ENCODE measurements at regions not wholly inside any gene's neighbourhood (a gene's known extent, or its start where the extent isn't known, plus 50 kb on each side); places are given as distances from the start of the nearest gene placed in this dataset.

DNA sequence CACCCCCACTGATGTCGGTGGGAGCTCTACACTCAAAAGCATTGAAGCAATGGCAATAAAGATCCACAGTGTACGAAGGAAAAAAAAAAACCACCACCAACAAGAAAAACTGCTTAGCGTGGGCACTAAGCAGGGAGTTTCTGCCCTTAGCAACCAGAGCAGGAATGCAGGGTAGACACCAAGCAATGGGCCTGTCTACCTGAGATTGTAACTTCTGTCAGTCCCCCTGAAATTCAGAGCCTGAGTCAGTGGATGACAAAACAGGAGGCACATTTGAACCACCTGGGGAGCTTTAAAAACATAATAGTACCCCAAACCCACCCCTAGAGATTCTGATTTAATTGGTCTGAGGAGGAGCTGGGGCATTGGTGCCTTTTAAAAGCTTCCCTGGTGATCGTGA lies 275.2 kb downstream of the SATB1 start:
- TF ChIP-seq, protein P1, sequence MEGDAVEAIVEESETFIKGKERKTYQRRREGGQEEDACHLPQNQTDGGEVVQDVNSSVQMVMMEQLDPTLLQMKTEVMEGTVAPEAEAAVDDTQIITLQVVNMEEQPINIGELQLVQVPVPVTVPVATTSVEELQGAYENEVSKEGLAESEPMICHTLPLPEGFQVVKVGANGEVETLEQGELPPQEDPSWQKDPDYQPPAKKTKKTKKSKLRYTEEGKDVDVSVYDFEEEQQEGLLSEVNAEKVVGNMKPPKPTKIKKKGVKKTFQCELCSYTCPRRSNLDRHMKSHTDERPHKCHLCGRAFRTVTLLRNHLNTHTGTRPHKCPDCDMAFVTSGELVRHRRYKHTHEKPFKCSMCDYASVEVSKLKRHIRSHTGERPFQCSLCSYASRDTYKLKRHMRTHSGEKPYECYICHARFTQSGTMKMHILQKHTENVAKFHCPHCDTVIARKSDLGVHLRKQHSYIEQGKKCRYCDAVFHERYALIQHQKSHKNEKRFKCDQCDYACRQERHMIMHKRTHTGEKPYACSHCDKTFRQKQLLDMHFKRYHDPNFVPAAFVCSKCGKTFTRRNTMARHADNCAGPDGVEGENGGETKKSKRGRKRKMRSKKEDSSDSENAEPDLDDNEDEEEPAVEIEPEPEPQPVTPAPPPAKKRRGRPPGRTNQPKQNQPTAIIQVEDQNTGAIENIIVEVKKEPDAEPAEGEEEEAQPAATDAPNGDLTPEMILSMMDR (IDR thresholded peaks at IDR 0.05): no peak
- H3K36me3 ChIP-seq: no peaks in the 10 kb centered on the region

DNA sequence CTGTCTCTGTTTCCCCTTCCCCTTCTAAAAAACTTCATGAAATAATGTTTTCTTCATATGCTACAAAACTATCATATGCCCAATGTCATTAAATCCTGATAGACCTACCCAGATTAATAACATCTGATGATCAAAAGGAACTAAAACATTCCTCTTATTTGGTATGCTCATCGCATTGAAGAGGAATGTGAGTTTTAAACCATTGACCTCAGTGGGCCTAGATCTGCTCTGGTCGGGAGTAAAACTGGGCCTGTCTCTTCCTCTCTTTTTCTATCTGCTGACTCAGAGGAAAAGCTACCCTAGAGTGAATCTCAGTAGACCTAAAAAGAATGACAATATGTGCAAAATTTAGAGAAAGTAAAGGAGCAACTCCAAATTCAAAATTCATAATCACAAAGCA lies 275.8 kb downstream of the SATB1 start:
- no peak overlapping the region for H3K9ac ChIP-seq (ENCODE audit: low read depth in 2 of 2, low read length in 2 of 2)
- DNase-seq: no peak
- intact Hi-C loops (cut with DNase I): no loop called here
- no peaks in the 10 kb centered on the region for H3K4me1 ChIP-seq
- no peaks in the 10 kb centered on the region for H3K9me3 ChIP-seq
- no peak overlapping the region for H3K4me3 ChIP-seq
- TF ChIP-seq, protein P1 (IDR thresholded peaks at IDR 0.05): no peak
- no peaks in the 10 kb centered on the region for H3K27me3 ChIP-seq
- H3K36me3 ChIP-seq: no peaks in the 10 kb centered on the region
- no peak overlapping the region for H3K27ac ChIP-seq

More for the DNA sequence above, 275.2 kb downstream of the SATB1 start:
- intact Hi-C loops (cut with DNase I): no loop called here
- Histone ChIP-seq H3K4me1 (no peaks in the 10 kb centered on the region), H3K27ac (no peak overlapping the region), H3K27me3 (no peaks in the 10 kb centered on the region), H3K4me3 (no peak overlapping the region), H3K9me3 (no peaks in the 10 kb centered on the region), H3K9ac (ENCODE audit: low read depth in 2 of 2, low read length in 2 of 2) (no peak overlapping the region)
- DNase-seq: no peak

DNA sequence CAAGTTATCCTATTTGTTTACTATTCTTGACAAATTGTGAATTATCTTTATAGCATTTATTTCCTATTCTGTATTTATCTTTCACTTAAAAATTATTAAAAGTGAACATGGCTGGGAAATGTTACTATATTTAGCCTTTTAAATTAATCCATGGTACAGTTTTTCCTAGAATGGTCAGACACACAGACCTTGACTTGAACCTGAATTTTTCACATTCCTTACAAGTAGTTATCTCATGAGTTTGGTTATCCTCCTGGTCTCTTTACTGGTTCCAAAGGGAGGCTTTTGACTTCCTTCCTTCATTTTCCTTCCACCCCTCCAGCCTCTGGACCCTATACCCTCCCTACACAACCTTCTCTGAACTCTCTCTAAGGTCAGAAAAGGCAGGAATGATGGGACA lies 280.6 kb downstream of the SATB1 start:
- no peak overlapping the region for H3K9ac ChIP-seq (ENCODE audit: low read depth in 2 of 2, low read length in 2 of 2)
- no peaks in the 10 kb centered on the region for H3K4me1 ChIP-seq
- no peaks in the 10 kb centered on the region for H3K9me3 ChIP-seq
- TF ChIP-seq, protein P1 (IDR thresholded peaks at IDR 0.05): no peak
- H3K36me3 ChIP-seq: no peaks in the 10 kb centered on the region
- no peak for DNase-seq
- intact Hi-C loops (cut with DNase I): no loop called here
- H3K27me3 ChIP-seq: no peaks in the 10 kb centered on the region
- no peak overlapping the region for H3K27ac ChIP-seq
- no peak overlapping the region for H3K4me3 ChIP-seq

DNA sequence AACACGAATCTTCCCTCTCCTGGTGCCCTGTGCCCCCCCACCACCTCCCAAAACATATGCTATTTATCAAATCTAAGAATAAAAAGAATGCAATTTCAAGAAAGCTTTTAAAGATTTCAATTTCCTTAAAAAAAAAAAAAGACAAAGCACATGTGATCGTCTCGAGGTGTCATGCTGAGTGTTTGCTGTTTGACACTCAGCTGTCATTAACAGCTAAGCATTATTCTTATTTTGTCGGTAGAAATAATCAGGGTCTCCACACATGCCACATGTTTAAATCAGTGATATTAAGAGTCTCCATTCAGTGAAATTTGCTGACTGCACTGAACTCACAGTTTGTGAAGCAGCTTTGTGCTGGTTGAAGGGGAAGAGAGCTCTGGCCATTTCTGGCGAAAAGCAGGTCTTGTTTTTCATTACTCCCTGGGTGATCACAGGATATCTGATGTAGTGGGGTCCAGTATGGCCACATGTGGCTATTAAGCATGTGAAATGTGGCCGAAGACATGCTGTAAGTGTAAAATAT lies 281.8 kb downstream of the SATB1 start:
- intact Hi-C loops (cut with DNase I): no loop called here
- H3K27me3 ChIP-seq: no peaks in the 10 kb centered on the region
- H3K4me3 ChIP-seq: no peak overlapping the region
- no peaks in the 10 kb centered on the region for H3K9me3 ChIP-seq
- no peaks in the 10 kb centered on the region for H3K4me1 ChIP-seq
- no peak overlapping the region for H3K9ac ChIP-seq (ENCODE audit: low read depth in 2 of 2, low read length in 2 of 2)
- no peaks in the 10 kb centered on the region for H3K36me3 ChIP-seq
- TF ChIP-seq, protein P1 (IDR thresholded peaks at IDR 0.05): no peak
- no peak for DNase-seq
- H3K27ac ChIP-seq: no peak overlapping the region

DNA sequence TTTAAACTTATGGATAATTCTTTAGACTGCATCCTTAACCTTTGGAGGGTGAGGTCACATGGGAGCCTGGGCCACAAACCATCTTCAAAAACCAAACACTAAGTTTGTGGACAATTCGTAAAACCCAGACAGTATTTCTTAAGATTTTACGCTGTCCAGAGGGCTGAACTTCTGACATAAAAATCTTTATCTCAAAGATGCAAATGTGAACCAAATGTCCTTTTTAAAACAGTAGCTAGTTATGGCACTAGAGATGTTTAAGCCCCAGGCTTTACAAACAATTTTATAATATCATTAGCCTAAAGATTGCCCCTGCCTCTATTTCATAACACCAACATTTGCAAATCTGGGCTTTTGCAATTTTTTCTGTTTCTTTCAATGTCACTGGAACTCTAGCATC lies 287.2 kb downstream of the SATB1 start:
- no peaks in the 10 kb centered on the region for H3K9me3 ChIP-seq
- H3K4me1 ChIP-seq: no peaks in the 10 kb centered on the region
- H3K4me3 ChIP-seq: no peak overlapping the region
- no peaks in the 10 kb centered on the region for H3K36me3 ChIP-seq
- no peaks in the 10 kb centered on the region for H3K27me3 ChIP-seq
- DNase-seq: no peak
- intact Hi-C loops (cut with DNase I): no loop called here
- H3K27ac ChIP-seq: no peak overlapping the region
- H3K9ac ChIP-seq (ENCODE audit: low read depth in 2 of 2, low read length in 2 of 2): no peak overlapping the region
- TF ChIP-seq, protein P1 (IDR thresholded peaks at IDR 0.05): no peak
